Tibial nerve (tissue), 4 donors: ENCODE measurements at regions not wholly inside any gene's neighbourhood (a gene's known extent, or its start where the extent isn't known, plus 50 kb on each side); places are given as distances from the start of the nearest gene placed in this dataset.

ENCODE experiments used
- EP300 ChIP-seq, 2 donors: sonication (generic); formaldehyde crosslinking; IDR thresholded peaks; one replicate each; pipeline ENCODE4 v1.6.1; 2017; ENCODE audit warnings: antibody characterized with exemption in 2 of 2, mild to moderate bottlenecking in 1 of 2
- POLR2A ChIP-seq, 2 donors: fragments of 450-650 bp; IDR thresholded peaks; one replicate each; pipeline ENCODE4 v1.6.1; 2017; ENCODE audit warnings: antibody characterized with exemption in 2 of 2, mild to moderate bottlenecking in 2 of 2, moderate library complexity in 2 of 2
- TF ChIP-seq, protein P1 (sequence below), 5 experiments: fragments of 200-600 bp in 3 of 5; fragments of 450-650 bp in 2 of 5; sonication (generic) in 3 of 5; IDR thresholded peaks; one replicate each; pipeline ENCODE4 v1.5.1; 2016 to 2019; ENCODE audit warnings: antibody characterized with exemption in 5 of 5, mild to moderate bottlenecking in 3 of 5, moderate library complexity in 2 of 5

DNA sequence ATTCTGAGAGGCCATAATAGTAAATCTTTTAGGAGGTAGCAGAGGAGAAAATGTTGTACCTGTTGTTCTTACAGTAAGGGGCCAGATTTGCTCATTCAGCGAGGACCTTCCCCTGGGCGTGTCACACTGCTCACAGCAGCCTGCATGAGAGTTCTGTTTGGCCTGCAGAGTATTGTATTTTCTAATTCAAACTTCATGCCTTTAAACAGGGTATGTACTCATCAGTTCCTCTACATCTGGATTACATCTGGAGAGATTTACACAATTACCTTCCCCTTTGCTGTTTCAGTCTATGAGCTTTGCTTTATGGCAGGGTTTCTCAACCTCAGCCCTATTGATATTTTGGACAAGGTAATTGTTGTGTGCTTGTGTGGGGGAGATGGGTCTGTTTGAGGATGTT is 170.9 kb upstream of the STK32A start:
- TF ChIP-seq, protein P1, sequence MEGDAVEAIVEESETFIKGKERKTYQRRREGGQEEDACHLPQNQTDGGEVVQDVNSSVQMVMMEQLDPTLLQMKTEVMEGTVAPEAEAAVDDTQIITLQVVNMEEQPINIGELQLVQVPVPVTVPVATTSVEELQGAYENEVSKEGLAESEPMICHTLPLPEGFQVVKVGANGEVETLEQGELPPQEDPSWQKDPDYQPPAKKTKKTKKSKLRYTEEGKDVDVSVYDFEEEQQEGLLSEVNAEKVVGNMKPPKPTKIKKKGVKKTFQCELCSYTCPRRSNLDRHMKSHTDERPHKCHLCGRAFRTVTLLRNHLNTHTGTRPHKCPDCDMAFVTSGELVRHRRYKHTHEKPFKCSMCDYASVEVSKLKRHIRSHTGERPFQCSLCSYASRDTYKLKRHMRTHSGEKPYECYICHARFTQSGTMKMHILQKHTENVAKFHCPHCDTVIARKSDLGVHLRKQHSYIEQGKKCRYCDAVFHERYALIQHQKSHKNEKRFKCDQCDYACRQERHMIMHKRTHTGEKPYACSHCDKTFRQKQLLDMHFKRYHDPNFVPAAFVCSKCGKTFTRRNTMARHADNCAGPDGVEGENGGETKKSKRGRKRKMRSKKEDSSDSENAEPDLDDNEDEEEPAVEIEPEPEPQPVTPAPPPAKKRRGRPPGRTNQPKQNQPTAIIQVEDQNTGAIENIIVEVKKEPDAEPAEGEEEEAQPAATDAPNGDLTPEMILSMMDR (IDR thresholded peaks at IDR 0.05): no peak
- TF ChIP-seq EP300 (IDR thresholded peaks at IDR 0.05) (no peak), POLR2A (IDR thresholded peaks at IDR 0.05) (no peak)
